Stimulated activated CD8-positive, alpha-beta memory T cell treated with anti-CD3 and anti-CD28 coated beads, Interleukin-4, amount 100 ng/mL, for 1 hour (primary cell): ENCODE measurements at regions not wholly inside any gene's neighbourhood (a gene's known extent, or its start where the extent isn't known, plus 50 kb on each side); places are given as distances from the start of the nearest gene placed in this dataset.
"Not testable (repeated sequence)": the region's sequence is repeated elsewhere in the genome, so short reads cannot be mapped to it uniquely, and the experiment has no call there.

ENCODE experiments used
- DNase-seq, 2 donors: peaks; one replicate each; pipeline ENCODE4 v3.0.0-alpha.2; 2020; ENCODE audit warnings: low read depth in 2 of 2, low spot score in 1 of 2

- DNase-seq = no peak
Observed at GRCh38 chr7:4319280-4319679, 362.8 kb upstream of the FOXK1 start.

- no peak for DNase-seq
Observed at GRCh38 chr7:4325732-4326131, 356.4 kb upstream of the FOXK1 start.

GRCh38 chr7:4331711-4332110 lies 350.4 kb upstream of the FOXK1 start:
- no peak for DNase-seq

- no peak for DNase-seq
Observed at GRCh38 chr7:4338556-4338955, 343.5 kb upstream of the FOXK1 start.

- no peak for DNase-seq
Observed at GRCh38 chr7:4343272-4344247, 338.5 kb upstream of the FOXK1 start.

GRCh38 chr7:4345004-4345403 lies 337.1 kb upstream of the FOXK1 start:
- no peak for DNase-seq

- no peak for DNase-seq
Observed at GRCh38 chr7:4352069-4352468, 330.0 kb upstream of the FOXK1 start.

GRCh38 chr7:4361774-4362173 lies 320.3 kb upstream of the FOXK1 start:
- no peak for DNase-seq

- no peak for DNase-seq
Observed at GRCh38 chr7:4383584-4383983, 298.5 kb upstream of the FOXK1 start.

GRCh38 chr7:4386190-4386589 lies 295.9 kb upstream of the FOXK1 start:
- DNase-seq = no peak

- not testable (repeated sequence) for DNase-seq
Observed at GRCh38 chr7:4391103-4391502, 291.0 kb upstream of the FOXK1 start.

GRCh38 chr7:4394736-4395135 lies 287.4 kb upstream of the FOXK1 start:
- no peak for DNase-seq

GRCh38 chr7:4399121-4399520 lies 283.0 kb upstream of the FOXK1 start:
- no peak for DNase-seq

- DNase-seq = no peak
Observed at GRCh38 chr7:4399596-4399995, 282.5 kb upstream of the FOXK1 start.

- DNase-seq = no peak
Observed at GRCh38 chr7:4406288-4407058, 275.6 kb upstream of the FOXK1 start.

GRCh38 chr7:4409946-4410345 lies 272.1 kb upstream of the FOXK1 start:
- DNase-seq = no peak

- no peak for DNase-seq
Observed at GRCh38 chr7:4416396-4417056, 265.6 kb upstream of the FOXK1 start.

GRCh38 chr7:4428526-4428925 lies 253.6 kb upstream of the FOXK1 start:
- DNase-seq = no peak

GRCh38 chr7:4430227-4430626 lies 251.9 kb upstream of the FOXK1 start:
- no peak for DNase-seq

- DNase-seq = no peak
Observed at GRCh38 chr7:4434306-4434705, 247.8 kb upstream of the FOXK1 start.

GRCh38 chr7:4436361-4436895 lies 245.7 kb upstream of the FOXK1 start:
- no peak for DNase-seq
